ENCODE measurements at regions not wholly inside any gene's neighbourhood (a gene's known extent, or its start where the extent isn't known, plus 50 kb on each side); places are given as distances from the start of the nearest gene placed in this dataset.

GRCh38 chr7:54810401-54810800, 51.4 kb upstream of the SEC61G start:
- H3K4me1 ChIP-seq: peaks cover 25 to 27% of the 10 kb centered on the region in 2 donors
- no peak for TF ChIP-seq CTCF (IDR thresholded peaks at IDR 0.05)
- H3K9me3 ChIP-seq: no peaks in the 10 kb centered on the region
- ATAC-seq (no peak), DNase-seq (no peak)
- no peaks in the 10 kb centered on the region for H3K27me3 ChIP-seq
- H3K27ac ChIP-seq: no peak overlapping the region
- no peaks in the 10 kb centered on the region for H3K36me3 ChIP-seq
- no peak overlapping the region for H3K4me3 ChIP-seq
- intact Hi-C loops (cut with DNase I): no loop called here

DNA sequence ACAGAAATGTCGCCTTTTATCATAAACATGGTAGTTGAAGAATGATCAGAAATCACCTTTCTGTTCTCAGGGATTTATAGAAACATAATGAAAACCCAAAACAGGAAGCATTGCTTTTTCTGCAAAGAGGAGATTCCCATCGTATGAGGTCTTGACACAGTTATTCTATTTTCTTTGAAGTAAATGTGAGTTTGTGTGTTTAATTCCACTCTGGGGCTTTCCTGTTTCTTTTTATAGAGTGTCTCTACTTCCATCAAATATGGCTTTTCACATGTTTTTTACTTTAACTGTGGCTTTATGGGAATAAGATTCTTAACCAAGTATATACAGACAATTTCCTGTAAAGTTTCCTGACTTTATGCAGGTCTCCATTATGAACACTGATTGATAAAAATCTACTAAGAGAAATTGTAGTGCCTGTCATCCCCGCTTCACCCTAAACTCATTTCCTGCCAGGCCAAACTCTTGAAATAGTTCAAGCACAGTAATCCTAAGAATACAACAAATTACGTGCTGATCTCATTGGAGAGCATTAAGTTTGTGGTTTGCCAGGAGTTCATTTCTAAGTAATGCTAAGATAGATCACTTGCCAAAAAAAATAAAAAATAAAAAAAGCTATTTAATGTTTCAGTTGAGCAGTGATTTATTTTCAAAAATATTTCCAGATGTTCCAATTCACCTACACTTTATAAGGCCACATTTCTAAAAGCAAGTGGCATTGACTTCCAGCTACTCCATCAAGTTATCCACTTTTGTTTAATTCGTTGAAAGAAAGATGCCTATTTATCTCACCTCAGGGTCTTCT, 52.2 kb upstream of the SEC61G start:
- Histone ChIP-seq H3K27ac (peak overlapping the region; percentile 16 to 66), H3K4me3 (no peak overlapping the region), H3K36me3 (no peaks in the 10 kb centered on the region), H3K4me1 (peaks cover 25 to 27% of the 10 kb centered on the region in 2 donors), H3K27me3 (no peaks in the 10 kb centered on the region), H3K9me3 (no peaks in the 10 kb centered on the region)
- no peak for TF ChIP-seq CTCF (IDR thresholded peaks at IDR 0.05)
- DNase-seq (peak in 2 of 4 donors; percentile 51 to 59), ATAC-seq (peak; percentile 51)
- intact Hi-C loops (cut with DNase I): no loop called here

GRCh38 chr7:54811846-54812254, 52.8 kb upstream of the SEC61G start:
- peak; percentile 59 for ATAC-seq
- intact Hi-C loops (cut with DNase I): no loop called here
- peak overlapping the region; percentile 16 to 66 for H3K27ac ChIP-seq

GRCh38 chr7:54812756-54813322, 53.8 kb upstream of the SEC61G start:
- no peak for TF ChIP-seq CTCF (IDR thresholded peaks at IDR 0.05)
- H3K27me3 ChIP-seq: no peaks in the 10 kb centered on the region
- no peaks in the 10 kb centered on the region for H3K9me3 ChIP-seq
- DNase-seq (no peak), ATAC-seq (peak; percentile 85)
- H3K36me3 ChIP-seq: no peaks in the 10 kb centered on the region
- H3K4me1 ChIP-seq: peaks cover 25 to 27% of the 10 kb centered on the region in 2 donors
- H3K27ac ChIP-seq: peak overlapping the region in 1 of 2 donors; percentile 6
- intact Hi-C loops (cut with DNase I): no loop called here
- no peak overlapping the region for H3K4me3 ChIP-seq

More at GRCh38 chr7:54811846-54812254, 52.8 kb upstream of the SEC61G start:
- no peak overlapping the region for H3K4me3 ChIP-seq
- H3K36me3 ChIP-seq: no peaks in the 10 kb centered on the region
- TF ChIP-seq CTCF (IDR thresholded peaks at IDR 0.05): no peak
- no peaks in the 10 kb centered on the region for H3K9me3 ChIP-seq
- peak in 2 of 4 donors; percentile 67 for DNase-seq
- H3K4me1 ChIP-seq: peaks cover 25 to 27% of the 10 kb centered on the region in 2 donors
- no peaks in the 10 kb centered on the region for H3K27me3 ChIP-seq

GRCh38 chr7:54813398-54813797, 54.4 kb upstream of the SEC61G start:
- H3K4me1 ChIP-seq: peaks cover 25 to 27% of the 10 kb centered on the region in 2 donors
- DNase-seq (no peak), ATAC-seq (peak; percentile 22)
- H3K27ac ChIP-seq: peak overlapping the region in 1 of 2 donors; percentile 6
- no peaks in the 10 kb centered on the region for H3K36me3 ChIP-seq
- no peak for TF ChIP-seq CTCF (IDR thresholded peaks at IDR 0.05)
- H3K9me3 ChIP-seq: no peaks in the 10 kb centered on the region
- intact Hi-C loops (cut with DNase I): no loop called here
- no peak overlapping the region for H3K4me3 ChIP-seq
- H3K27me3 ChIP-seq: no peaks in the 10 kb centered on the region
